Upper lobe of left lung (tissue), 4 donors: ENCODE measurements at regions not wholly inside any gene's neighbourhood (a gene's known extent, or its start where the extent isn't known, plus 50 kb on each side); places are given as distances from the start of the nearest gene placed in this dataset.

ENCODE experiments used
- EP300 ChIP-seq, 4 donors: sonication (generic); formaldehyde crosslinking; IDR thresholded peaks; one replicate each; pipeline ENCODE4 v1.5.1; 2017; ENCODE audit warnings: antibody characterized with exemption in 4 of 4, control low read depth in 2 of 4
- POLR2A ChIP-seq, 4 donors: fragments of 450-650 bp; IDR thresholded peaks; one replicate each; pipeline ENCODE4 v1.5.1; 2016 to 2017; ENCODE audit warnings: antibody characterized with exemption in 4 of 4, mild to moderate bottlenecking in 2 of 4
- POLR2AphosphoS5 ChIP-seq, 2 donors: sonication (generic); formaldehyde crosslinking; IDR thresholded peaks; one replicate each; pipeline ENCODE4 v1.5.1; 2017; ENCODE audit warnings: antibody characterized with exemption in 2 of 2
- TF ChIP-seq, protein P1 (sequence below), 6 experiments: fragments of 450-650 bp in 4 of 6; fragments of 200-600 bp in 2 of 6; sonication (generic) in 2 of 6; IDR thresholded peaks; one replicate each; pipeline ENCODE4 v1.5.1; 2016 to 2019; ENCODE audit warnings: antibody characterized with exemption in 6 of 6

DNA sequence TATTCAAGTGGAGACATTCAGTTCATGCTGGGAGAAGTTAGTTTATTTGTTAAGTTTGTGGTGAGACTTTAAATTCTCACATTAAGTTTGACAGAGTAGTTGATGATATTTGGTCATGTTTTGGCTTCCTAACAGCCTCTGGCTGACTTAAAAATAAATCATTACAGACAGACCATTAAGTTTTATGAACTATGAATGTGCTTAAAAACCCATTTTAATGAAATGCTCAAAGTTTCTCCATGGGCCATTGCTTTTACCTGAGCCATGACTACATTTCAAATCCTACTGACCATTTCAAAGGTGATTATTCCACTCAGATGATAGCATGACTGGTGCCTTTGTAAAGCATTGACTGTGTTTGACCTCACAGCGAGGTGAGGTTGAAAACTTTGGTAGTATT lies 192.7 kb downstream of the LRRC70 start:
- TF ChIP-seq, protein P1, sequence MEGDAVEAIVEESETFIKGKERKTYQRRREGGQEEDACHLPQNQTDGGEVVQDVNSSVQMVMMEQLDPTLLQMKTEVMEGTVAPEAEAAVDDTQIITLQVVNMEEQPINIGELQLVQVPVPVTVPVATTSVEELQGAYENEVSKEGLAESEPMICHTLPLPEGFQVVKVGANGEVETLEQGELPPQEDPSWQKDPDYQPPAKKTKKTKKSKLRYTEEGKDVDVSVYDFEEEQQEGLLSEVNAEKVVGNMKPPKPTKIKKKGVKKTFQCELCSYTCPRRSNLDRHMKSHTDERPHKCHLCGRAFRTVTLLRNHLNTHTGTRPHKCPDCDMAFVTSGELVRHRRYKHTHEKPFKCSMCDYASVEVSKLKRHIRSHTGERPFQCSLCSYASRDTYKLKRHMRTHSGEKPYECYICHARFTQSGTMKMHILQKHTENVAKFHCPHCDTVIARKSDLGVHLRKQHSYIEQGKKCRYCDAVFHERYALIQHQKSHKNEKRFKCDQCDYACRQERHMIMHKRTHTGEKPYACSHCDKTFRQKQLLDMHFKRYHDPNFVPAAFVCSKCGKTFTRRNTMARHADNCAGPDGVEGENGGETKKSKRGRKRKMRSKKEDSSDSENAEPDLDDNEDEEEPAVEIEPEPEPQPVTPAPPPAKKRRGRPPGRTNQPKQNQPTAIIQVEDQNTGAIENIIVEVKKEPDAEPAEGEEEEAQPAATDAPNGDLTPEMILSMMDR (IDR thresholded peaks at IDR 0.05), result no peak
- TF ChIP-seq POLR2AphosphoS5 (IDR thresholded peaks at IDR 0.05) (no peak), POLR2A (IDR thresholded peaks at IDR 0.05) (no peak), EP300 (IDR thresholded peaks at IDR 0.05) (no peak)
